Mucosa of stomach (tissue), 1 donor: ENCODE measurements at regions not wholly inside any gene's neighbourhood (a gene's known extent, or its start where the extent isn't known, plus 50 kb on each side); places are given as distances from the start of the nearest gene placed in this dataset.
"Not testable (repeated sequence)": the region's sequence is repeated elsewhere in the genome, so short reads cannot be mapped to it uniquely, and the experiment has no call there.

Experiments
- H3K27me3 ChIP-seq: one replicate; pipeline ENCODE4 v1.7.0; 2013; ENCODE audit warnings: mild to moderate bottlenecking, low read length; ENCODE audit not compliant: control insufficient read depth, insufficient read depth
- H3K36me3 ChIP-seq: one replicate; pipeline ENCODE4 v1.7.0; 2013; ENCODE audit warnings: low read length; ENCODE audit not compliant: control insufficient read depth, insufficient read depth
- H3K4me1 ChIP-seq: one replicate; pipeline ENCODE4 v1.7.0; 2013; ENCODE audit warnings: mild to moderate bottlenecking, low read length; ENCODE audit not compliant: control insufficient read depth, insufficient read depth
- H3K4me3 ChIP-seq: one replicate; pipeline ENCODE4 v1.7.0; 2013; ENCODE audit warnings: low read length
- H3K9ac ChIP-seq: one replicate; pipeline ENCODE4 v1.7.0; 2013; ENCODE audit warnings: mild to moderate bottlenecking, low read length, moderate library complexity
- H3K9me3 ChIP-seq: one replicate; pipeline ENCODE4 v1.7.0; 2013; ENCODE audit warnings: mild to moderate bottlenecking, low read length, moderate library complexity; ENCODE audit not compliant: control insufficient read depth
- donor health status: Pancreatic carcinoma.

GRCh38 chr16:29578898-29579297 is 72.7 kb upstream of the NPIPB12 start:
- H3K36me3 ChIP-seq, H3K27me3 ChIP-seq: not testable (repeated sequence)

GRCh38 chr16:29581764-29582163 is 75.6 kb upstream of the NPIPB12 start:
- not testable (repeated sequence) for H3K4me1 ChIP-seq, H3K9me3 ChIP-seq, H3K9ac ChIP-seq, H3K27me3 ChIP-seq, H3K4me3 ChIP-seq, H3K36me3 ChIP-seq

More at GRCh38 chr16:29578898-29579297, 72.7 kb upstream of the NPIPB12 start:
- H3K4me1 ChIP-seq, H3K9ac ChIP-seq, H3K9me3 ChIP-seq, H3K4me3 ChIP-seq: not testable (repeated sequence)

- not testable (repeated sequence) for H3K9ac ChIP-seq, H3K4me3 ChIP-seq, H3K4me1 ChIP-seq, H3K9me3 ChIP-seq, H3K36me3 ChIP-seq, H3K27me3 ChIP-seq
These were observed 71.1 kb upstream of the SPN start for GRCh38 chr16:29591919-29592318.

GRCh38 chr16:29594269-29594925 is 68.7 kb upstream of the SPN start:
- not testable (repeated sequence) for H3K27me3 ChIP-seq, H3K4me3 ChIP-seq, H3K4me1 ChIP-seq, H3K9me3 ChIP-seq, H3K36me3 ChIP-seq
- peak overlapping the region; percentile 72 for H3K9ac ChIP-seq

- H3K9me3 ChIP-seq, H3K36me3 ChIP-seq: not testable (repeated sequence)
These were observed 67.9 kb upstream of the SPN start for GRCh38 chr16:29594926-29595838.

GRCh38 chr16:29597030-29597429 is 66.0 kb upstream of the SPN start:
- H3K9ac ChIP-seq, H3K4me3 ChIP-seq, H3K27me3 ChIP-seq, H3K36me3 ChIP-seq, H3K9me3 ChIP-seq: not testable (repeated sequence)
- H3K4me1 ChIP-seq: peaks cover 17% of the 10 kb centered on the region

More at GRCh38 chr16:29594926-29595838, 67.9 kb upstream of the SPN start:
- H3K27me3 ChIP-seq, H3K4me1 ChIP-seq, H3K4me3 ChIP-seq: not testable (repeated sequence)
- peak overlapping the region; percentile 72 for H3K9ac ChIP-seq

GRCh38 chr16:29600111-29601000 is 62.7 kb upstream of the SPN start:
- not testable (repeated sequence) for H3K27me3 ChIP-seq, H3K9me3 ChIP-seq, H3K36me3 ChIP-seq, H3K4me3 ChIP-seq, H3K9ac ChIP-seq
- peaks cover 33% of the 10 kb centered on the region for H3K4me1 ChIP-seq

GRCh38 chr16:29602247-29602625 is 60.8 kb upstream of the SPN start:
- H3K27me3 ChIP-seq, H3K36me3 ChIP-seq, H3K9ac ChIP-seq, H3K4me3 ChIP-seq, H3K9me3 ChIP-seq: not testable (repeated sequence)
- peaks cover 34% of the 10 kb centered on the region for H3K4me1 ChIP-seq

GRCh38 chr16:29602683-29603088 is 60.4 kb upstream of the SPN start:
- not testable (repeated sequence) for H3K27me3 ChIP-seq
- H3K4me1 ChIP-seq: peaks cover 34% of the 10 kb centered on the region

GRCh38 chr16:29604631-29605549 is 58.2 kb upstream of the SPN start:
- peaks cover 28% of the 10 kb centered on the region for H3K4me1 ChIP-seq
- H3K36me3 ChIP-seq, H3K9ac ChIP-seq, H3K27me3 ChIP-seq, H3K4me3 ChIP-seq, H3K9me3 ChIP-seq: not testable (repeated sequence)

More at GRCh38 chr16:29602683-29603088, 60.4 kb upstream of the SPN start:
- not testable (repeated sequence) for H3K9ac ChIP-seq, H3K36me3 ChIP-seq, H3K4me3 ChIP-seq, H3K9me3 ChIP-seq

- not testable (repeated sequence) for H3K27me3 ChIP-seq, H3K4me3 ChIP-seq, H3K9me3 ChIP-seq, H3K36me3 ChIP-seq, H3K9ac ChIP-seq
- peaks cover 20% of the 10 kb centered on the region for H3K4me1 ChIP-seq
These were observed 57.3 kb upstream of the SPN start for GRCh38 chr16:29605593-29606205.
